GM12892 (cell line): ENCODE measurements at regions not wholly inside any gene's neighbourhood (a gene's known extent, or its start where the extent isn't known, plus 50 kb on each side); places are given as distances from the start of the nearest gene placed in this dataset.

Experiments
- POLR2A ChIP-seq: IDR thresholded peaks from 2 replicates; pipeline ENCODE4 v1.6.1; 2011; ENCODE audit warnings: low read depth, low read length, control low read depth
- POLR2AphosphoS5 ChIP-seq: IDR thresholded peaks from 2 replicates; pipeline ENCODE4 v1.6.1; 2011; ENCODE audit warnings: low read depth, low read length, control low read depth

DNA sequence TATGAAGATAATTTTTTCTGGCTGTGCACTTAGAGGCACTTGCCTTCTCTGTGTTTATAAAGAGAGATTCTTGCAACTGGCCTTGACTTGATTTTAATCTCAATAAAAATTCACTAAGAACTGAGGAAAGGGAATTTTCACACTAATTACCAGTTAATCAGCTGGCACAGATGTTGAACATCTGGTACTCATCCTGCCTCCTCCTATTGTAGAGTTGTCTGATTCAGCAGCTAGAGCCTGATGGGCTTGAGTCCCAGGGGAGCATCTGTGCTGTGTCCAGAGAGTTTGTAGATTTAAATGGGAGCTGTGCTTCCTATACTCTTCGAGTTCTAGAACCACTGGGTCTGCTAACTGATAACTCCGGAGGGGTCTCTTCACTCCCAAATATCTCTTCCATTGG, 50.7 kb upstream of the ADRA1D start:
- TF ChIP-seq POLR2A (no peak), POLR2AphosphoS5 (no peak)
